ENCODE measurements at regions not wholly inside any gene's neighbourhood (a gene's known extent, or its start where the extent isn't known, plus 50 kb on each side); places are given as distances from the start of the nearest gene placed in this dataset.

- CTCF ChIA-PET = no interaction called here
- no peak for ATAC-seq
- Mint-ChIP-seq H3K27ac (no peak overlapping the region), H3K4me1 (peaks cover 19% of the 10 kb centered on the region), H3K9me3 (peaks cover 19% of the 10 kb centered on the region), H3K36me3 (peaks cover 1% of the 10 kb centered on the region; the same call in 1 of the 2 replicates), H3K4me3 (no peak overlapping the region), H3K27me3 (ENCODE audit: low read depth) (no peaks in the 10 kb centered on the region)
- POLR2A ChIA-PET = no interaction called here
- TF ChIP-seq MLX (CRISPR knock-in tag; IDR thresholded peaks at IDR 0.05) (no peak), ZMAT4 (CRISPR knock-in tag; IDR thresholded peaks at IDR 0.05) (no peak), ZNF121 (CRISPR knock-in tag; IDR thresholded peaks at IDR 0.05) (no peak), ARID4B (CRISPR knock-in tag; IDR thresholded peaks at IDR 0.05; ENCODE audit: borderline replicate concordance) (no peak), EMX1 (CRISPR knock-in tag; IDR thresholded peaks at IDR 0.05) (no peak)
- no peak for DNase-seq (ENCODE audit: low spot score)
Observed at GRCh38 chr5:67673618-67674017, 477.0 kb upstream of the CD180 start.

GRCh38 chr5:67673180-67673579 is 476.6 kb upstream of the CD180 start:
- ChIA-PET POLR2A (no interaction called here), CTCF (no interaction called here)
- TF ChIP-seq CREB1 (CRISPR knock-in tag; IDR thresholded peaks at IDR 0.05) (no peak), CTCF (IDR thresholded peaks at IDR 0.05) (no peak), ZNF281 (CRISPR knock-in tag; IDR thresholded peaks at IDR 0.05) (no peak), FOXK1 (CRISPR knock-in tag; IDR thresholded peaks at IDR 0.05) (no peak), GTF2I (CRISPR knock-in tag; conservative IDR thresholded peaks at IDR 0.05) (no peak), ATF3 (CRISPR knock-in tag; conservative IDR thresholded peaks at IDR 0.05) (no peak), RORB (CRISPR knock-in tag; IDR thresholded peaks at IDR 0.05) (no peak), E2F4 (CRISPR knock-in tag; IDR thresholded peaks at IDR 0.05; ENCODE audit: borderline replicate concordance, low read depth) (no peak), PREB (CRISPR knock-in tag; IDR thresholded peaks at IDR 0.05; ENCODE audit: borderline replicate concordance) (no peak), USF2 (CRISPR knock-in tag; IDR thresholded peaks at IDR 0.05) (no peak), ERG (CRISPR knock-in tag; IDR thresholded peaks at IDR 0.05) (no peak)
- H3K36me3 Mint-ChIP-seq = peaks cover 6% of the 10 kb centered on the region; the same call in 1 of the 2 replicates
- no peak overlapping the region for H3K27ac Mint-ChIP-seq
- peaks cover 15% of the 10 kb centered on the region for H3K4me1 Mint-ChIP-seq
- ATAC-seq (no peak), DNase-seq (ENCODE audit: low spot score) (no peak)
- no peaks in the 10 kb centered on the region for H3K27me3 Mint-ChIP-seq (ENCODE audit: low read depth)
- peaks cover 23% of the 10 kb centered on the region for H3K9me3 Mint-ChIP-seq
- no peak overlapping the region for H3K4me3 Mint-ChIP-seq

Measured in WTC11 (cell line).